ENCODE measurements at regions not wholly inside any gene's neighbourhood (a gene's known extent, or its start where the extent isn't known, plus 50 kb on each side); places are given as distances from the start of the nearest gene placed in this dataset.

DNA sequence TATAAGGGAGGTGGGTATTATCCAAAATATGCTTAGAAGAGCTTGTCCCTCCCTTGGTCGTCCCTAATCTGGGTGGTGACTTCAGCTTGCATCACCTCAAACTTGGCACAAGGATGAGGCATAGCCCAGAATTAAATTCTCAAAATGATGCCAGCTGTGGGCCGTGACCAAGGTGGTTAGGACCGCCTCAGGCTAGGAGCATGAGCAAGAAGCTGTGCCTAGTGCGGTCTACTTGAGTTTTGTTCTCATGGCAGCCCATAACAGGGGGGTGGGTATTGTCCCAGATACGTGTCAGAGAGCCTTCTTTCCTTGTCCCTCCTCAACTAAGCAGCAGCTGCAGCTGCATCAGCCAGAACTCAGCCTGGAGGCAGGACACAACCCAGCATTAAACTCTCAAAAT, 2620.0 kb downstream of the PCDH7 start (continued):
- TF ChIP-seq, protein P1, sequence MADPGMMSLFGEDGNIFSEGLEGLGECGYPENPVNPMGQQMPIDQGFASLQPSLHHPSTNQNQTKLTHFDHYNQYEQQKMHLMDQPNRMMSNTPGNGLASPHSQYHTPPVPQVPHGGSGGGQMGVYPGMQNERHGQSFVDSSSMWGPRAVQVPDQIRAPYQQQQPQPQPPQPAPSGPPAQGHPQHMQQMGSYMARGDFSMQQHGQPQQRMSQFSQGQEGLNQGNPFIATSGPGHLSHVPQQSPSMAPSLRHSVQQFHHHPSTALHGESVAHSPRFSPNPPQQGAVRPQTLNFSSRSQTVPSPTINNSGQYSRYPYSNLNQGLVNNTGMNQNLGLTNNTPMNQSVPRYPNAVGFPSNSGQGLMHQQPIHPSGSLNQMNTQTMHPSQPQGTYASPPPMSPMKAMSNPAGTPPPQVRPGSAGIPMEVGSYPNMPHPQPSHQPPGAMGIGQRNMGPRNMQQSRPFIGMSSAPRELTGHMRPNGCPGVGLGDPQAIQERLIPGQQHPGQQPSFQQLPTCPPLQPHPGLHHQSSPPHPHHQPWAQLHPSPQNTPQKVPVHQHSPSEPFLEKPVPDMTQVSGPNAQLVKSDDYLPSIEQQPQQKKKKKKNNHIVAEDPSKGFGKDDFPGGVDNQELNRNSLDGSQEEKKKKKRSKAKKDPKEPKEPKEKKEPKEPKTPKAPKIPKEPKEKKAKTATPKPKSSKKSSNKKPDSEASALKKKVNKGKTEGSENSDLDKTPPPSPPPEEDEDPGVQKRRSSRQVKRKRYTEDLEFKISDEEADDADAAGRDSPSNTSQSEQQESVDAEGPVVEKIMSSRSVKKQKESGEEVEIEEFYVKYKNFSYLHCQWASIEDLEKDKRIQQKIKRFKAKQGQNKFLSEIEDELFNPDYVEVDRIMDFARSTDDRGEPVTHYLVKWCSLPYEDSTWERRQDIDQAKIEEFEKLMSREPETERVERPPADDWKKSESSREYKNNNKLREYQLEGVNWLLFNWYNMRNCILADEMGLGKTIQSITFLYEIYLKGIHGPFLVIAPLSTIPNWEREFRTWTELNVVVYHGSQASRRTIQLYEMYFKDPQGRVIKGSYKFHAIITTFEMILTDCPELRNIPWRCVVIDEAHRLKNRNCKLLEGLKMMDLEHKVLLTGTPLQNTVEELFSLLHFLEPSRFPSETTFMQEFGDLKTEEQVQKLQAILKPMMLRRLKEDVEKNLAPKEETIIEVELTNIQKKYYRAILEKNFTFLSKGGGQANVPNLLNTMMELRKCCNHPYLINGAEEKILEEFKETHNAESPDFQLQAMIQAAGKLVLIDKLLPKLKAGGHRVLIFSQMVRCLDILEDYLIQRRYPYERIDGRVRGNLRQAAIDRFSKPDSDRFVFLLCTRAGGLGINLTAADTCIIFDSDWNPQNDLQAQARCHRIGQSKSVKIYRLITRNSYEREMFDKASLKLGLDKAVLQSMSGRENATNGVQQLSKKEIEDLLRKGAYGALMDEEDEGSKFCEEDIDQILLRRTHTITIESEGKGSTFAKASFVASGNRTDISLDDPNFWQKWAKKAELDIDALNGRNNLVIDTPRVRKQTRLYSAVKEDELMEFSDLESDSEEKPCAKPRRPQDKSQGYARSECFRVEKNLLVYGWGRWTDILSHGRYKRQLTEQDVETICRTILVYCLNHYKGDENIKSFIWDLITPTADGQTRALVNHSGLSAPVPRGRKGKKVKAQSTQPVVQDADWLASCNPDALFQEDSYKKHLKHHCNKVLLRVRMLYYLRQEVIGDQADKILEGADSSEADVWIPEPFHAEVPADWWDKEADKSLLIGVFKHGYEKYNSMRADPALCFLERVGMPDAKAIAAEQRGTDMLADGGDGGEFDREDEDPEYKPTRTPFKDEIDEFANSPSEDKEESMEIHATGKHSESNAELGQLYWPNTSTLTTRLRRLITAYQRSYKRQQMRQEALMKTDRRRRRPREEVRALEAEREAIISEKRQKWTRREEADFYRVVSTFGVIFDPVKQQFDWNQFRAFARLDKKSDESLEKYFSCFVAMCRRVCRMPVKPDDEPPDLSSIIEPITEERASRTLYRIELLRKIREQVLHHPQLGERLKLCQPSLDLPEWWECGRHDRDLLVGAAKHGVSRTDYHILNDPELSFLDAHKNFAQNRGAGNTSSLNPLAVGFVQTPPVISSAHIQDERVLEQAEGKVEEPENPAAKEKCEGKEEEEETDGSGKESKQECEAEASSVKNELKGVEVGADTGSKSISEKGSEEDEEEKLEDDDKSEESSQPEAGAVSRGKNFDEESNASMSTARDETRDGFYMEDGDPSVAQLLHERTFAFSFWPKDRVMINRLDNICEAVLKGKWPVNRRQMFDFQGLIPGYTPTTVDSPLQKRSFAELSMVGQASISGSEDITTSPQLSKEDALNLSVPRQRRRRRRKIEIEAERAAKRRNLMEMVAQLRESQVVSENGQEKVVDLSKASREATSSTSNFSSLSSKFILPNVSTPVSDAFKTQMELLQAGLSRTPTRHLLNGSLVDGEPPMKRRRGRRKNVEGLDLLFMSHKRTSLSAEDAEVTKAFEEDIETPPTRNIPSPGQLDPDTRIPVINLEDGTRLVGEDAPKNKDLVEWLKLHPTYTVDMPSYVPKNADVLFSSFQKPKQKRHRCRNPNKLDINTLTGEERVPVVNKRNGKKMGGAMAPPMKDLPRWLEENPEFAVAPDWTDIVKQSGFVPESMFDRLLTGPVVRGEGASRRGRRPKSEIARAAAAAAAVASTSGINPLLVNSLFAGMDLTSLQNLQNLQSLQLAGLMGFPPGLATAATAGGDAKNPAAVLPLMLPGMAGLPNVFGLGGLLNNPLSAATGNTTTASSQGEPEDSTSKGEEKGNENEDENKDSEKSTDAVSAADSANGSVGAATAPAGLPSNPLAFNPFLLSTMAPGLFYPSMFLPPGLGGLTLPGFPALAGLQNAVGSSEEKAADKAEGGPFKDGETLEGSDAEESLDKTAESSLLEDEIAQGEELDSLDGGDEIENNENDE (IDR thresholded peaks at IDR 0.05; ENCODE audit: insufficient replicate concordance, low read length): no peak
- no peak for TF ChIP-seq GTF2F1 (IDR thresholded peaks at IDR 0.05; ENCODE audit: borderline replicate concordance, low read depth, low read length)
- TF ChIP-seq NRF1 (IDR thresholded peaks at IDR 0.05; ENCODE audit: low read depth, low read length): no peak
- no peak for TF ChIP-seq SIRT6 (IDR thresholded peaks at IDR 0.05; ENCODE audit: low read length)
- TF ChIP-seq KDM5A (IDR thresholded peaks at IDR 0.05; ENCODE audit: low read length): no peak
- TF ChIP-seq TCF12 (IDR thresholded peaks at IDR 0.05; ENCODE audit: low read depth, low read length): no peak
- TF ChIP-seq RFX5 (IDR thresholded peaks at IDR 0.05; ENCODE audit: borderline replicate concordance, low read depth, low read length): no peak
- TF ChIP-seq CHD1 (IDR thresholded peaks at IDR 0.05; ENCODE audit: low read depth, low read length): no peak
- TF ChIP-seq BRCA1 (IDR thresholded peaks at IDR 0.05; ENCODE audit: low read depth, low read length): no peak
- no peak for TF ChIP-seq KDM4A (IDR thresholded peaks at IDR 0.05; ENCODE audit: low read depth, low read length, severe bottlenecking)
- TF ChIP-seq RBBP5 (IDR thresholded peaks at IDR 0.05; ENCODE audit: borderline replicate concordance, low read depth, low read length): no peak
